SIG-M5 (cell line): ENCODE measurements at regions not wholly inside any gene's neighbourhood (a gene's known extent, or its start where the extent isn't known, plus 50 kb on each side); places are given as distances from the start of the nearest gene placed in this dataset.

Source experiments
- DNase-seq: peaks from one replicate; lab custom pipeline; 2025; lab: John Stamatoyannopoulos, UW

DNA sequence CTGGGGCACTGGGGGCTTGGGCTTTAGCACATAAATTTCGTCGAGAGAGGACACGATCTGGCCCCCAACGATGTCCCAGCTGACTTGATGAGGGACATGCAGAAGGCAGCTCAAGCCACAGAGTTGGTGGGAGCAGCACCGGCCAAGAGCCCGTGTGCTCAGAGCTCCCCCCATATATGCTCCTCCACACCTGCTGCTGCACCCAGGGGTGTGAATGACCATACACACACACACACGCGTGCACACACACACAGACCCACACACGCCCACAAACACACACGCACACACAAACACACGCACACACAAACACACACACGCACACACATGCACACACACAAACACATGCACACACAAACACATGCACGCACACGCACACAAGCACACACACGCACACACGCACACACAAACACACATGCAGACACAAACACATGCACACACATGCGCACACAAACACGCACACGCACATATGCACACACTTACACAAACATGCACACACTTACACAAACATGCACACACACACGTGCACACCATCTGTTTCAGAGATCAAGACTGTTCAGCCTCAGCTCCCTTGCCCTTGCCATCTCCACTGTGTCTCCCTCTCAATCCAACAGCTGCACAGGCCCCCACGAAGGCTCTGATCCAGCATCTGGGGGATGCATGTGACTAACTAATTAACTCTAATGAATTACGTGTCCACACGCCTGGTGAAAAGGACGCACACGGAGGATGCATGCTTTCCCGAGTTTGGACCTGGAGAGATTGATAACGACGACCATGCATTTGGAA lies 85.6 kb upstream of the TNRC6C start:
- DNase-seq: no peak

DNA sequence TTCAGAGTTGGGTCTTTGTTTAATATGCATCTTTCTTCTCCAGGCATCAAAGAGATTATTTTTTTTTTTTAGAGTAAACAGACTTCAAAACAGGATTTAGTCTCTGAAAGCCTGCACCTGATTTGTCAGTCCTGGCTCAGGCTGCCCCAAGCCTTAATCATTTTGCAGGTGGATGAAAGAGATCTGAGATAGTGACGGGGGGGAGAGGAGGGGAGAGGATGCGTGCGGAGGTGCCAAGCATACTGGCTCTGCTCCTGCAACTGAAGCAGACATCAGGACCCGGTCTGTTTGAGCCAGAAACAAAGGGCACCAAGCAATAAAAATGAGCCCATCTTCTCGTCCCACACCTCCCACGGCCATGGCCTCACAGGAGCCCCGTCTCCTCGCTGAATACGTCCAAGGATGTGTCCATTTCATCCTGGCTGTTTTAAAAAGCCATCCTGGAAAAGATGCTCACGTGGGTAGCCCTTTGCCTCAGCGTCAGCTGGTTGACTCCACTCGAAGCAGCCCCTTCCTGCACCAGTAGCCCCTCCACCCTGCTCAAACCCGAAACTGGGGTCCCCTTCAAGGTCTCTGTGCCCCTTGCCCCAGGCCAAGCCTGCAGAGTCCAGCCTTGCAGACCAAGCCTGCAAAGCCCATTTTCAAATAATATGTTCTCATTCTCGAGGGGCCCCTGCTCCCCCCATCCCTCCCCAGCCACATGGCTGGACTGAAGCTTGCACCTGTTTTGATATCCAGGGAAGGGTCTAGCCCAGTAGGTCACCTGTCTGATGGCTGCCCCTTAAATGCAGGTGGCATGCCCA lies 84.8 kb upstream of the TNRC6C start:
- no peak for DNase-seq

DNA sequence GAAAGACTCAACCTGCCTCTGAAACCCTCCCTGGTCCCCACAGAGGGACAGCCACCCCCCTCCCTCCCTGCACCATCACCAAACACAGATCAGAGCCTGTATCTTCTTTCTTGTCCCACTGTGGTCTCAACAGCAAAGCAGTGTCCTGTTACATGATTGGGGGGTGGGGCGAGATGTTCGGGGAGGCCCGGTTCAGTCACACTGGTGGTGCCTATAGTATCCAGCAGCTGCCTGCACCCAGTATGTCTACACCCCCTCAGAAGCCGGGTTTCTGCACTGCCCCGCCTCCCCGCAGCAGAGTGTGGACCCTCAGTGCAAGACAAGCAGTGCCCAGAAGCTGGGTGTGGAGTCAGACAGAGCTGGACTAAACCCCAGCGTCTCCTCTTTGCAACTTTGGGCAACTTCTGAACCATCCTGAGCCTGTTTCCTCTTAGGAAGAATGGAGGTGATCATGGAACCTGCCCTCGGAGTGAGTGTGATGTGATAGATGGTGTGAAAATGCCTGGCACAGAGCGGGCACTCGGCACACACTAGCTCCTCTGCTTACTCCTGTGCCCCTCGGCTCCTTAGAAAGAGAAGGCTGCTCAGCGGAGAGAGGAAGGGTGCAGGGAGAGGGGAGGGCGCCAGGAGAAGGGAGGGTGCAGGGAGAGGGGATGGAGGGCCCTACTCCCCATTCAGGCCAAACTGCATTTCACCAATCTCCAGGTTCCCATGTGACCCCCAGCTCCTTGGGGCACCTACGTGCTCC lies 84.0 kb upstream of the TNRC6C start:
- no peak for DNase-seq

DNA sequence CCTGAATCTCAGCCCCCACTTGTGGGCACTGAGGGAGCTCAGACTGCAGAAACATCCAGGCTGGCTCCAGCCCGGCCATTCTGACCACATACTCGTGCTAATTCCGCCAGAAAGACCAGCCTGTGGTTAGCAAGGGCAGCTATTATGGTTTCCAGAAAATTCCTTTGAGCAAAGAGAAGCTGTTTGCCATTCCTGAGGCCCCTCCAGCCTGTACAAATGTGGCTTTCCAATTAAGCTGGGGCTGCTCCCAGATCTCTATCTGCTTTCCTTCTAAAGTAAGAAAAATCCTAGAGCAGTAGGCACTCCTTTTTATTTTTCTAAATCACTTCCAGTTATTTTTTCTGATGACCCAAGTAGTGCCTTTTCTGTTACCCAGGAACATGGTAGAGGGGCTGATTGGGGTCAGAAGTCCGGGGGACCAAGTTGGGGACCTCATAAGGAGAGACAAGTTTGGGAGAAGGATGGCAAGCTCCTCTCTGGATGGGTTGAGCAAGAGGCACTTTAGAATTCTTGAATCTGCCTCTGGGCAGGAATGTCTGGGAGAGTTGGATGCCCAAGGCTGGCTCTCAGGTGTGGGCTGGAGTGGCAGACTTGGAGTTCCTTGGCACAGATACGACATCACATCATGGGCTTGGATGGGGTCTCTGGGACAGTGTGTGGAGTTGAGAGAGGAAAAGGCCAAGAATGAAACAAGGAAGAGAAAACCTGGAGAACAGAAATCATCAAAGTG lies 83.3 kb upstream of the TNRC6C start:
- DNase-seq: no peak

DNA sequence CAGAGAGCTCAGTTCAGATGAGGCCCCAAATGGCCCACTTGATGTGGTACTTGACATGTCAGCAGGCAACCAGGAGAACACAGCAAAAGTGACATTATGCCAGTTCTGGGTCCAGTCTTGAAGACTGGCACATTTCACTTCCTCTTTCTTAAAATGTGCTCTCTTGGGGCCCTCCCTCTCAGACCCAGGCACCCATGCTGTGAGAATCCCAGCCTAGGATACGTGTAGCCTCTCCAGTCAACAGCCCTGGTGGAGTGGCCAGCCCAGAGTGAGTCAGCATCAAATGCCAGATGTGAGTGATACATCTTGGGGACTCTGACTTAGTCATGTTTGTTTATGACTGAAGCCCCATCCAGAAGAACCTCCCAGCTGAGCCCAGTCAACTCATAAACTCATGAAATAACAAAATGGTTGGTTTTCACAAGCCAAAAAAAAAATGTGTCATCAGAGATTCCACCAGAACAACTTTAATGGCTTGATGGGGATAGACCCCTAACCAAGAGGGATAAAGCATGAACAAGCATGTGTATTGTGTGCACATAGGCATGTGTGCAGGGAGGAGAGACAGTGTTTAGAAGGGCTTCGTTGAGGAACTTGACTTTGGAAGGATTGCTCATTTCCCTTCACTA lies 82.5 kb upstream of the TNRC6C start:
- DNase-seq: peak; percentile 65

DNA sequence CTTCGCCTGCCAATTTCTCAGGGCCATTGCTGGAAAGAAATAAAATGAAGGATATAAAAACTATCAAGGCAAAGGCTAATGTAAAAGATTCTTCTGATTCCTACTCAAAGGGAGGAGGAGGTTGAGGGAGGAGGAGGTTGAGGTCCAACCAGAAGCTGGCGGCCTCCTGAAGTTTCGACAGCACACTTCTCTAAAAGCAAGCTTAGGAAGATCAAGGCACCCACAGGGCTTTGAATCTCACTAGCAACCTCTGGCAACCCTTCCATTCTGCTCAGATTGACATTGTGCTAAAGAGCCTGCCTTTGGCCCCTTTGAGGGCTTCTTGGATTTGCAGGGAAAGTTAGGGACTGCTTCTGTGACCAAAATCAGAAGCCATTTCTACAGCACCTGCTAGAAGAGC lies 81.5 kb upstream of the TNRC6C start:
- DNase-seq: no peak

DNA sequence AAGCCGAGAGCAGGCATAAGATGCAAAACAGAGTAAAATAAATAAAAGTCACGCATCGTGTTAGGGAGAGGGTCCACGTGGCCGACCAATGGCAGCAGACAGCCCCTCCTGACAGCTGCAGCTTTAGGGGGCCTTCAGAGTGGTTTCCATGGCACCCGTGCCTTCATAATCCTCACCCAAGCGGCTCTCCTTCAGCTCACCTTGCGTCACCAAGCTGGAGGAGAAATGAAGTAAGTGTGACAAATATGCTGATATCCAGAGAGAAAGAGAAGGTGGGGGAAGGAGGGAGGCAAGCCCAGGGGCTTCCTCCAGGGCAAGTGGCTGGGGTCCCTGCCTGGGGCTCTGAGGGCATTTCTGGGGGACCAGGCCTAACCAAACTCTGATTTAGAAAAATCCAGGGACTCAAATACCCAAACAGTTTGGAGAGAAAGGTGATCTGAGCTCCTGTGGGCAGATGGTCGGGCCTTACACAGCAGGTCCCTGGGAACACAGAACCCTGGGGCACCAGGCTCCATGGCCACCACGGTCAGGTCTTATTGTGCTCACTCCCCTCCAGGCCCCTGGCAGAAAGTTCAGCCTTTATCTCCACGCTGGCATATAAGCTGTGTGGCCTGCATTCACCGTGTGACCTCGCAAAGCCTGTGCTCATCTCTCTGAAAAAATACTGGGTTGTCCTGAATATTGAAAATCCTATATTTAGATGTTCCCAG lies 80.7 kb upstream of the TNRC6C start:
- DNase-seq: no peak

DNA sequence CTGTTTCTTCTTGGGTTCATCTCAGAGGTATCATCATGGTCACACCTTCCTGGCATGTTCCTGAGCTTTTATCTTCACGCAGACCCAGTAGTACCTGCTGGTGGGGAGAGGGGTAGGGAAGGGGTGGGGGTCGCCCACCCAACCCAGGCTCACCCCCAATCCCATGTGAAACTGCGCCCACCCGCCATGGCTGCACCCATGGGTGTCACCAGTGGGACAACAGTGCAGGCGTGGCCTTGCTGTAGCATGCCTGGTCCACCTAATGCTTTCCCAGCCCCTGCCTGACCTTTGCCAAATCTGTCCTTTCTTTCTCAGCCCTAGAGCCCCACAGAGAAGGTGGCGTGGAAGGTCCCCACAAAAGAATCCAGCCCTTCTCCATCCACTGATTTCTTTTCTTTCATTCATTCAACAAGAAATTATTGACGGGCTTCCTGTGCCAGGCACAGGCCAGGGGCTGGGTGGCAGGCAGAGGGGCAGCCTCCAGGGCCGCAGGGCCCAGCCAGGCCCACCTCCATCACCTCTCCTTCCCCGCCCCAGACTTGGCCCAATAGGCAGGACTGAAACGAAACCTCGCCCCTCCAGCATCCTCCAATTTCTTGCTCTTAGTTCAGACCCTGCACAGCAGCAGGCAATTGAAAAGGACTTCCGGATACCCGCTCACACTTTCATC lies 79.1 kb upstream of the TNRC6C start:
- no peak for DNase-seq

DNA sequence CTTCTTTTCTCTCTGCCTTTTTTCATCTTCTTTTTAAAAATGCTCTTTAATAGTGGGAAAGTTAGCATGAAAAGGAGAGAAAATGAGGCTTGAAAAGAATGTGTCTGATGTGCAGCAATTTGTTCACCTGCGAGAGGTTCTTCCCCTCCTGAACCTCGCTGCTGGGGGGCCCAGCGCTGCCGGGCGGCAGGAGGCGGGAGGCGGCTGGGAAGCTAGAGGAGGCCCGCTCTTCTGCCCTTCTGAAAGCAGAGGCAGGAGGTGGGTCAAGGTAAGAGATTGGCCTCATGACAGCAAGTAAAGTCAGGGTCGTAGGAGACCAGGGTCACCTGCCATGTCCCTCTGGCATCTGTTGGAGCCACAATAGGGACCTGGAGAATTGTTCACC lies 78.6 kb upstream of the TNRC6C start:
- no peak for DNase-seq

DNA sequence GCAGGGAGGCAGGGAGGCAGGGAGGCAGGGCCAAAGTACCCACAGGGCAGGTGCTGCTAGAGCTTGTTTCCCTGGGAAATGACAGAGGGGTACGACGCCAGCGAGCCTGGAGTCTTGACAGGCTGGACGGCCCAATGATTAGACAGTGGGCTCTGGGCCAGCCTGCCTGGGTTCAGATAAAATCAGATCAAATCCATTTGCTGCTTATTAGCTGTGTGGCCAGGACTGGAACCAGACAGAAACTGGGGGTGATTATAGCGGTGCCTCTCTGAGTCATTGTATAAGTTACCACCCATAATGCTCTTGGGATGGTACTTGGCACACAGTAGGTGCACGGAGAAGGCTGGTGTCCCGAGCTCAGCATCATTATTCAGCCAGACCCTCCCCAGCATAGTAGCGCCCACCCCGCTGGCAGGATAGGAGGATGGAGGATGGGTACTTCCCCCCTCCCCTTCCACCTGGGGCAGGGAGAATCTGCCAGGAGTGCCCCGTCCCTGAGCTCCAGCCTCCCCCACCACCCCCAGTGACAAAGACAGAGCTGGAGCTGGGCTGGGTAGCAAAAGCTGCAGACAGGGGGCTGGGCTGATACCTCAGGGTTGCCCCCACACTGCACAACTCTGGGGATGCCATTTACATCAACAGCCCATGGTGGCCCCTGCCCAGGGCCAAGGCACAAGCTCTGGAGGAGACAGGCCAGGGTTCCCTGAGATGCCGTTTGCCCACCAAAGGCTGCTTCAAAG lies 77.6 kb upstream of the TNRC6C start:
- DNase-seq: no peak

DNA sequence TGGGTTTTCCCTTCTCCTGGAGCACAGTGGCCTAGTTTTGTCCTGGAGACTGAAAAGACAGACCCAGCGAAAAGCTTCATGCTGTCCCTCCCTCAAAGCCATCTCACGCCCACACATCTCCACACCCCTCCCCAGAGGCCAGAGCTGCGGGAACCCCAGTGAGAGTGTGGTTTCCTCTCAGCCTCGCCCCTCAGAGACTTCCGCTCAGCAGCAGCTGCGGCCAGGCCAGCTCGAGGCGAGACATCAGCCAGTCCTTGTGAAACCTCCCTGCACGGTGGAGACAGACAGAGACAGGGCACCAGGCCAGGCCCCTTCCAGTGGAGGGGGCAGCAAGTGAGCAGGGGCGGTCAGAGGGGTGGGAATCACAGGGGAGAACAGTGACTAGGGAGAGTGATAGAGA lies 77.0 kb upstream of the TNRC6C start:
- peak; percentile 56 for DNase-seq

DNA sequence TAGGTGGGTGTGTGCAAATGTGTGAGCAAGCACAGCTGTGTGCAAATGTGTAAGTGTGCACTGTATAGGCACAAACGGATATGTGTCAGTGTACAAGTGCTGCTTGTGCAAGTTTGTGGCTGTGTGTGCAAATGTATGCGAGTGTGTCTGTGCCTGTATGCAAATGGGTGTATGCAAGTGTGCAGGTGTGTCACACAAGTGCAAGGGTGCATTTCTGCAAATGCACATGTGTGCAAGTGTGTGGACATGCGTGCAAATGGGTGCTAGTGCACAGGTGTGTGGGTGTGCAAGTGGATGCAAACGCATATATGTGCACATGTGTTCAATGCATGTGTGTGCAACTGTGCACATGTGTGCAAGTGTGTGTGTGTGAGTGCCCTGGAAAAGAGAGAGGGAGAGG lies 76.5 kb upstream of the TNRC6C start:
- DNase-seq: no peak

DNA sequence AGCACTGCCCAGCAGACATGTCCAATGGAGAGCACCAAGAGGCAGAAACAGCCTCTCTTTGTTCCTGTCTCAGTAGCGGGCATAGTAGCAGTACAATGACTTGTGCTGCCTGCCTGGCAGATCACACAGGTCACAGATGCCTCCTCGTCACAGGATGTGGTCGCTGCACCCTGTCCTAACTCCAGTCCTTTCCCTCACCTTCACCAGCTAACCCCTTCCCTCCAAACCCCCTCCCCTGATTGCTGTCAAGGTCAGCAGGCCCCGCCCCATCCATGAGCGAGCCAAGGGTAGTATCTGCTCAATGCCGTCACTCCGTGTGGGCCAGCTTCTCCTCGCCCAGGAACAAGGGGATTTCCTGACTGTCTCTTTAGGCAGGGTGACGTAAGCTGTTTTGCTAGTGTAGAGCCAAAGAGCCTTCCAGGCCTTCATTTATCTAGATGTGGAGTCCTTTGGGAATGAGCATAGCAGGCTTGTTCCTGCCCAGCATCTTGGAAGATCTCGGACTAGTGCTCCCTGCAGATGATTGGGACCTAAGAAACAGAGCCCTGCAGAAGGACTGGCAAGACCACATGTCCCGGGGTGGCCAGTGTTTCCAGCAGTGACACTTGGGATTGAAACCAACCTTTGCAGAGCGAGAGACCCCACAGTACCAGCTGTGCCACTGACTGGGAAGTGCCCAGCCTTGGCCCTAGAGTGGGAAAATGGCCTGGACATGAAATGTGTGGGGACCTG lies 75.9 kb upstream of the TNRC6C start:
- DNase-seq: no peak

DNA sequence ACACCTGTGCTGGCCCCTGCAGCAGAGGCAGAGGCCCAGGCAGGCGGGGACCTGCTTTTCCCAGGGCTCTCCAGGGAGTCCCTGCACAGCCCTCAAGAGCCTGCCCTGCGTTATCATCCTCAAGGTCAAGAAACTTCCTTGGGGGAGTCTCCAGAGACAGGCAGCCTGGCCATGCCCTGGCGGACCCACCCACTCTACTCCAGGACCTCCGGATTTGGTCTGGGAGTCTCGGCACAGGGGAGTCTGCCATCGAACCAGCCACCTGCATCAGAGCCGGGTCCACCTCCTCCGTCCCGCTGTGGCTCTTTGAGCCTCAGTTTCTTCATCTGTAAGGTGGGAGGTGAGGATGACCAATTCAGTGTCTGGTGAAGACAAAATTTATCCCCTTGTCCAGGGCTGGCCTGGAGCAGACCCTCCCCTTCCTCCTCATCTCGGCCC lies 75.3 kb upstream of the TNRC6C start:
- no peak for DNase-seq

DNA sequence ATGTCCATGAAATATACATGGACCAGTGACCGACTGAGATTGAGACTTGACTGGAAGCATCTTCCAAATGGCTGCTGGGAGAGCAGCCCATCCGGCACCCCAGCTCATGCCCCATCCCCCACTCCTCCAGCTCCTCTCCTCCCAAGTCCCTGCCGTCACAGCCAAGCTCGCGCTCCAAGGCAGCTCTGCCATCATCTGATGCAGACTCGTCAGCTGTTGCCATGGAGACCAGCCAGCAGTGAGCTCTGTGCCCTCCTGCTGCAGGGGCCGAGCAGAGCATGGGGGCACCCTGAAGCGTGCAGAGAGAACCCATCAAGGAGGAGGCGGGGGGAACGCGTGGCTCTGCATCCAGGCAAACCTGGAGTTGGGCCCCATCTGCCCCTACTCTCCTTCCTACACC lies 74.5 kb upstream of the TNRC6C start:
- DNase-seq: no peak

DNA sequence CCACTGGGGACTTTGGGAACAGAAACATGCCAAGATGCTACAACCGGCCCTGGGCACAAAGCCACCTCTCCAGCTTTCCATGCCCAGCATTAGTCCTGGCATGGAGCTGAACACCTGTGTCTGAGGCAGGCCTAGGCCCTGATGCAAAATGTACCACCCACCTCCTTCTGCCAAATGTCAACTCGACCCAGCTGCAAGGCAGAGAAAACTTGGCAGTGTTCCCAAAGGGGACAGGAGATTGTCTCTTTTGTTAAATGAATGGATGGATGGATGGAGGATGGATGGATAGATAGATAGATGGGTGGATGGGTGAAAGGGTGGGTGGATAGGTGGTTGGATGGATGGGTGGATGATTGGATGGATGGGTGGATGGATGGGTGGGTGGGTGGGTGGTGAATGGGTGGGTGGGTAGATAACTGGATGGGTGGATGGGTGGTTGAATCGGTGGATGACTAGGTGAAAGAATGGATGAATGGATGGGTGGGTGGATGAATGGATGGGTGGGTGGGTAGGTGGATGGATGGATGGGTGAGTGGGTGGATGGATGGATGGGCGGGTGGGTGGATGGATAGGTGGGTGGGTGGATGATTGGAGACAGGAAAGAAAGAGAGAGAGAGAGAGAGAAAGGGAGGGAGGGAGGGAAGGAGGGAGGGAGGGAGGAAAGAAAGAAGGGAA lies 73.4 kb upstream of the TNRC6C start:
- DNase-seq: no peak

DNA sequence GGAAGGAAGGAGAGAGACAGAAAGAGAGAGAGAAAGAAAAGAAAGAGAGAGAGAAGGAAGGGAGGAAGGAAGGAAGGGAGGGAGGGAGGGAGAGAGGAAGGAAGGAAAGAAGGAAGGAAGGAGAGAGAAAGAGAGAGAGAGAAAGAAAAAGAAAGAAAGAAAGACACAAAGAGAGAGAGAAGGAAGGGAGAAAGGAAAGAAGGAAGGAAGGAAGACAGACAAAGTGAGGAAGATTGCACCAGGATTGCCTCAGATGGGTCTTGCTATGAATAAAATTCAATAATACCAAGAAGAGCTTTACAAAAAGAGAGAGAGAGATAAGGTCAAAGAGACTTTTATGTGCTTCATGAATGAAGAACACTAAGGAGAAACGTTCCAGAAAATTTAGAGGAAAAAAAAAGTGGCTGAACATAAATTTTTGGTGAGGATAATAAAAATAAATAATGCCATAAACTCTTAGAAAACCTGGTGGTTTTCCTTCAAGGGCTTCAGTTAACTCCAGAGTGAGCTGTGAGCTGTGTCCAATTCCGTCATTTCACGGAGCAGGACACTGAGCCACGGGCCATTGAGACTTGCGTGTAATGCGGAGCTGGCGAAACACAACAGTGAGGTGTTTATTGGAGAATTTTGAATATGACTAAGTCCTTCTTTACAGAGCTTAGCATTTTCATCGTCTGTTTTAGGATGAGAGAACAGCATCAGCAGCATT lies 72.7 kb upstream of the TNRC6C start:
- no peak for DNase-seq

DNA sequence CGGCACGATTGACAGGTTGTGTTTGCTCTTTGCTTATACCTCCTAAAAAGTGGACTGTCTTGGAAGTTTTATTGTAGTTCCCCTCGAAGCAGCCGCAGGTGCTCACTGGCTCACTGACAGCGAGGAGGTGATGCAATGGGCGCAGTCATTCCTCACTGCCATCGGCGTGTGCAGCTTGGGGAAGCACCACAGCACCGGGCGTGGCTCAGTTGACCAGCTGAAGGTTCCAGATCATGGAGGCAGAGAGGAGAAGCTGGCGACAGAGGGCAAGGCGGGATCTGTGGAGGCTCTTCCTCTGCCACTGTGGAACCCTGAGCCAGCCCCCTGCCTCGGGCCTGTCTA lies 72.1 kb upstream of the TNRC6C start:
- DNase-seq: no peak
